ENCODE measurements at regions not wholly inside any gene's neighbourhood (a gene's known extent, or its start where the extent isn't known, plus 50 kb on each side); places are given as distances from the start of the nearest gene placed in this dataset.

- no peak for TF ChIP-seq ISL1 (CRISPR knock-in tag; IDR thresholded peaks at IDR 0.05)
- no peak for TF ChIP-seq TSHZ2 (CRISPR knock-in tag; IDR thresholded peaks at IDR 0.05)
- TF ChIP-seq CSDC2 (CRISPR knock-in tag; IDR thresholded peaks at IDR 0.05), result no peak
- TF ChIP-seq PATZ1 (CRISPR knock-in tag; IDR thresholded peaks at IDR 0.05; ENCODE audit: borderline replicate concordance), result no peak
- no peak for TF ChIP-seq BACH2 (CRISPR knock-in tag; IDR thresholded peaks at IDR 0.05; ENCODE audit: borderline replicate concordance)
- TF ChIP-seq CSRNP3 (CRISPR knock-in tag; IDR thresholded peaks at IDR 0.05), result no peak
- no peak for TF ChIP-seq ARNTL (CRISPR knock-in tag; IDR thresholded peaks at IDR 0.05; ENCODE audit: borderline replicate concordance, low read depth)
Observed at GRCh38 chr18:56445422-56445821, 193.0 kb downstream of the TXNL1 start.

Measured in SK-N-SH treated with all-trans-retinoic acid at 6 μM for 48 hours (cell line).